HG03442 (cell line): ENCODE measurements at regions not wholly inside any gene's neighbourhood (a gene's known extent, or its start where the extent isn't known, plus 50 kb on each side); places are given as distances from the start of the nearest gene placed in this dataset.

Source experiments
- ATAC-seq: cut with Tn5 transposase; IDR thresholded peaks from one replicate; pipeline ENCODE4 v1.9.1; 2021; ENCODE audit warnings: mild to moderate bottlenecking, moderate library complexity; ENCODE audit not compliant: unreplicated experiment

GRCh38 chr10:107915215-107915610, 750.7 kb upstream of the SORCS1 start:
- ATAC-seq, result no peak

DNA sequence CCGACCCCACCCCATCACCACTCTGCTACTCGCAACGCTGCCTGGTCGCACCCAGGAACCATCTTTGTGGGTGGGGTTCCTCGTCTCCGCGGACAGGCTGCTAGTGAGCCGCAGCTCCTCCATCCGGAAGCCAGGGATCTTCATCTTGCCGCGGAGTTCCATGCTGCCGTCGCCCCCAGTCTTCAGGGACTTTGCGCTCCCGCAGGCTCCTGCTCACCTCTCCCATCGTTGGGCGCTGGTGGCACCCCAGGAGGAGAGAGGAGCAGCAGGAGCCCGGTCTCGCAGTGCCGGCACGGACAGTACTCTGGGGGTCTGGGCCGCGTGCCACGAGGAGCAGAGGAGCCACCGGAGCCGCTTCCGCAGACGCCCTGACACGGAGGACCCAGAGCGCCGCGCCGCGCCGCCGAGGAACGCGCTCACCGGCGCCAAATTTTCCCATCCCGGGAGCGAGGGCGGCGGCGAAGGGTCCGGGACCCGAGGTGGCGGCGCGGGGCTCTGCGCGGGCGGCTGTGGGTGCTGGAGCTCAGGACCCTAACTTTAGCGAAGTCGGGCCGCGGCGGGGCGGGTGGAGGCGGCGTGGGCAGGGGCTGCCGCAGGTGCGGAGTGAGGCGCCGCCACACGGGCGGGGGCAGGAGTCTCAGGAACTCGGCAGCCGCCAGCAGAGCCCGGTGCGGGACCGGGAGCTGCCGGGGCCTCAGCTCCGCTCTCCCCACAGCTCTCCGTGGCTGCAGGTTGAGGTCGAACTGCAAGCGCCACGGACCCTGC, 750.1 kb upstream of the SORCS1 start:
- no peak for ATAC-seq

GRCh38 chr10:107913317-107914294, 749.1 kb upstream of the SORCS1 start:
- ATAC-seq, result no peak

DNA sequence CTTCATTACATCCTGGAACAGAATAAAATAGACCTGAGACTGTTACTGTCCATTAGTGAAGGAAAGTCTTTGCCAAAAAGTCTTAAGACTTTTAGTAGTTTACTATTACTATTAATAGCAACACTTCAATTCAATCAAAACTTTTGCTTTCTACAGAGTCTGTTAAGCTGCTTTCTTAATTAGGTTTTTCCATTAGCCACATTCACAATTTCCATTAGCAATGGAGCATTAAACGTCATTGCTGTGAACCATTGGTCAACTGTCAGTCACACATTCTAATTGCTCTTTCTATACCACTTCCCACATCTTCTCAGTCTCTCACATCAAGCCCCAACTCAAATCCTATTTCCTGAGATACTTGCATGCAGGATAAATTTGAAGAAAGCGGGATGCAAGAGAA, 736.6 kb upstream of the SORCS1 start:
- no peak for ATAC-seq

- no peak for ATAC-seq
Measured at GRCh38 chr10:107900131-107900530, 735.6 kb upstream of the SORCS1 start.

GRCh38 chr10:107899502-107900062, 735.1 kb upstream of the SORCS1 start:
- no peak for ATAC-seq

GRCh38 chr10:107899075-107899474, 734.6 kb upstream of the SORCS1 start:
- no peak for ATAC-seq

- no peak for ATAC-seq
Measured at GRCh38 chr10:107898392-107898791, 733.9 kb upstream of the SORCS1 start.

GRCh38 chr10:107894516-107894915, 730.0 kb upstream of the SORCS1 start:
- ATAC-seq, result no peak

DNA sequence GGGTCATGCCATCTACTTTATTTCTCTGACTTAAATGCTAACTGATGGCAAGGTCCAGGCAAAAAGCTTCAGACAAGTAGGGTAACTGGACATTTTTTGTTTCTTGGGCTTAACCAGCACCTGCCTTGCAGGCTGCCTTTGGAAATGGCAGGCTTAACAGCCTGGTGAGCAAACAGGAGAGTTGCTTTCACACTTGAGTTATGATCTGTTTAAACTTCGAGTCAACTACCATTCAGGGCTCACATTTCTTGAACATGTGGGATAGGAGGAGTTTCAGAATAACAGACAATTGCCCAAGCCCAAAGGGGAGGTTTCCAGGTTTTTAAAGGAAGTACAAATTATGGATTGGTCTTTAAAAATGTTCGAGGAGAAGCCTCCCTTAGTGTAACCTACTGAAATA, 724.6 kb upstream of the SORCS1 start:
- no peak for ATAC-seq

DNA sequence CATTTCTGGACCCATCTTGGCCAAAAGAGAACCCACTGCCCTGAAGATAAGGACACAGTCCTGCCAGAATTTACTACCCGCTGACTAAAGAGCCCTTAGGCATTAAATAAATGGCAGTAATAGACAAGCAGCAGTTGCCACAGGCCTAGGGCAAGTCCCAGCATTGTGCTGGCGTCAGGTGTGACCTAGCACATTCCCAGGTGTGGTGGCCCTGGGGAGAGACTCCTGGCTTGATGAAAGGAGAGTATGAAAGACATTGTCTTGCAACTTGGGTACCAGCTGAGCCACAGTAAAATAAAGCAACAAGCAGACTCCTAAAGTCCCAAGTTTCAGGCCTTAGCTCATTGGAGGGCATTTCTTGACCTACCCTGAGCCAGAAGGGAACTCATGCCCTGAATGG, 715.7 kb upstream of the SORCS1 start:
- no peak for ATAC-seq

DNA sequence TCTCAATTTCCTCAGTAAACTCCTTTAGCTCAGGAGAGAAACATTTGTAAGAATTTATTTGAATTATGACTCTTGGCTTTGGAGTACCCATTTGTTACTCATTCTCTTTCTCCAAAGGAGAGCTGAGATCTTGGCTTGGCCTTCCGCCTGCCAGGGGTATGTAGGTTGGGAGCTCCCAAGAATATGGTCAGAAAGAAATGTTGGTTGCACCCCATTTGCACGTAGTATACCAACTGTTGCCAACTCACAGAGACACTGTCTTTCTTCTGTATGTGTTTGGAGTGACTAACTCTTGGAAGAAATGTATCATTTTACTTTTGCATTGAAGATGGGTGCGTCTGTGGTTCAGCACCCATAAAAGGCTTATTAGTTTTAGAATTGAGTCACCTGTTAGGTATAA, 708.5 kb upstream of the SORCS1 start:
- no peak for ATAC-seq

DNA sequence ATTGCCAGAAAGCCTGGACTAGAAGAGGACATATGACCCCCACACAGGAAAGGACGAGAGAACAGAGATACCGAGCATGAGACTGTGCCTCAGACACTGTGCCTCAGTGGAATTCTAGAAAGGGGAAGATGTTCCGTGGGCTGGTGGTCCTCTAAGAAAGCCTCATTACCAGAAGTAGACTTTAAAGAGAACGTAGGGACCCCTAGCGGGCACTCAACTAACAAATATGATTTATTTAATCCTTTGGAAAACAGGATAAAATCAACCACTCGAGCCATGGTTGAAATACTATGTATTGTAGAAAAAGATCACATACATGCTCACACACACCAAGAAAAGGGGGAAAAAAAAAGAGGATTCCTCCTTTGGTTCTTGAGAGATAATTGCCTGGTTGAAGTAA, 701.2 kb upstream of the SORCS1 start:
- no peak for ATAC-seq

DNA sequence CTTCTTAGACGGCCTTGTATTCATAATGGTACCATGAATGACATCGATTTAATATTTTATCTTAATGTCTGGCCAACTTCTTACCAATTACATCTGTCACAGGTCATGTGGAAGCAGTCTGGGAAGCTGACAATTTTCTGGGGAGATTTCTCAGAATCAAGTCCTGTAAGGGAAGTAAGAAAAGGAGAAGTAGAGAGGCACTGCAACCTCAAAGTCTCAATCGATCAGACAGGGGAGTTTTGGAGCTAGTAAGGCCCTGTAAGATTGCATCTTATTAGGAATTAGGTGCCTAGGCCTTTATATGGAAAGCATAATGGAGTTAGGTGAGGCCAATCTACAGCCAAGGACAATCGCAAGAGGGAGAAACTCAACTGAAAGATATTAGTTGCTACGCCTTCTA, 694.6 kb upstream of the SORCS1 start:
- ATAC-seq, result no peak

GRCh38 chr10:107856047-107856315, 691.5 kb upstream of the SORCS1 start:
- no peak for ATAC-seq

DNA sequence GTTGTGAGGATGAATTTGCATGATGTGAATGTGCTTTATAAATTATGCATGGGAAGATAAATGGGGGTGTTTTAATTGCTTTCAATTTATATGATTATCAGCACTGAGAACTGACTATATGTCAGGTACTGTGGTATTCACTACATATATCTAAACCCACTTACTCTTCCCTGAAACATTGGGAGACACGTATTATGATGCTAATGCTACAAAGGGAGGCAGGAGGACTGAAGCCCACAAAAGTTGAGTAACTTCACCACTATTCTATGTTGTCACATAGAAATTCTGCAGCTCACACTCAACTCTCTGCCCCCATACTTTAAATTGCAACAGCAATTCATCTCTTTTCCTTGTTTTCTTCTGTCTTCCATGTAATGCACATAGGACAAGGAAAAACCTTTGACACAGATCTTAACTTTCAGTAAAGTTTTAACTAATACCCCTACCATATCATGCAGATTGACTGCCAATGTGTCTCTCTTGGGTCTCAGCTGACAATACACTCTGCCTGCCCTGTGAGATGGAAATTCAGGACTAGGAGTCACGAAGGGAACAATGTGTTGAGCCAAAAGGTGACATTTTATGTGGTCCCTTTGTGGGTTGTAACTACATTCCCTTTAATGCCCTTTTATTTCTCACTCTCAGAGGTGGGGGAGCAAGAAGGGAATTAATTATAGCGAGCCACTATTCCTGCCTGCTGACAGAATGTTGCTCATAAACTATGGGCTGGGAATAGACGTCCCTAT, 691.0 kb upstream of the SORCS1 start:
- no peak for ATAC-seq

GRCh38 chr10:107848726-107849360, 684.3 kb upstream of the SORCS1 start:
- ATAC-seq, result no peak

DNA sequence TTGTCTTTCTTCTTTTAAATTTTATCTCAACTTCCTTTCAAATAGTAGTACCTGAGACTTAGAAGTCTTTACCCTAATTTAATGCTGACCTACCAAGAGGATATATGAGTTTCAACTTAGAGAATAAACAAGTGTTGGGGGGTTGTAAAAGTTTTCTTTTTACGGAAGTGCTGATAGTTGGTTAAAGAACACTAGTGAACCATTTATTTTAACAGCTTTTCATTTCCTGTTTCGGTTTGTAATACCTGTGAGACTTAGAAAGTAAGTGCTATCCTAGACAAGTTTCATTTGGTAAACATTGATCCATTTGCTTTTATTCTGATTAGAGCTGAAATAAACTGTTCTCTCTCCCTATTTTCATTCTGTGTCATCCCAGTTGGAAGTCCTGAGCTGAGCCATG, 683.1 kb upstream of the SORCS1 start:
- no peak for ATAC-seq

GRCh38 chr10:107834706-107835105, 670.2 kb upstream of the SORCS1 start:
- no peak for ATAC-seq

DNA sequence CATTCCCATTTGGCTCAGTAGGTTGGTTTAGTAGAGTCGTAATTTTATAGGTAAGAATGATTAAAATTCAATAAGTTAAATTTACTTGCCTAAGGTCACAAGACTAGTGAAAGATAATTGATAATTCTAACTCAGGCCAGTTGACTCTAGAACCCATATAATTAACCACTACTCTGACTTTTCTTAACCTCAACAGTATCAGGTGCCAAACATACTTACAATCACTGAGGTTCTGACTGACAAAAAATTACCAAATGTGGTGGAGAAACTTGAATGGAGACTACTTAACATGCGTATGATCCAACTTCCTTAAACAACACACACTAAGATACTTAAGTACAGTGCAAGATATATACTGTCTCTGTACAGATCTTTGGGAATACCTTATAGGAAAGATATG, 667.3 kb upstream of the SORCS1 start:
- ATAC-seq, result no peak

- ATAC-seq, result no peak
Measured at GRCh38 chr10:107829161-107829560, 664.7 kb upstream of the SORCS1 start.
